ENCODE measurements at regions not wholly inside any gene's neighbourhood (a gene's known extent, or its start where the extent isn't known, plus 50 kb on each side); places are given as distances from the start of the nearest gene placed in this dataset.

- no peak for TF ChIP-seq CTCF (IDR thresholded peaks at IDR 0.05; ENCODE audit: low read depth, low read length, poor library complexity, severe bottlenecking)
- TF ChIP-seq EZH2phosphoT487 (IDR thresholded peaks at IDR 0.05; ENCODE audit: borderline replicate concordance, low read length) = no peak
These were observed 590.7 kb downstream of the TBC1D22A start for GRCh38 chr22:47352920-47353700.
